DOHH2 (cell line): ENCODE measurements at regions not wholly inside any gene's neighbourhood (a gene's known extent, or its start where the extent isn't known, plus 50 kb on each side); places are given as distances from the start of the nearest gene placed in this dataset.

ENCODE experiments used
- H3F3A ChIP-seq: fragments of 200-600 bp; sonication (generic), shearing (Covaris generic); 2 replicates; pipeline ENCODE4 v1.6.0; 2016; ENCODE audit warnings: antibody characterized with exemption, mild to moderate bottlenecking; ENCODE audit not compliant: control insufficient read depth, insufficient read depth
- H3K27ac ChIP-seq: fragments of 200-600 bp; sonication (generic); 2 replicates; pipeline ENCODE4 v1.5.1; 2014; ENCODE audit warnings: low read depth, mild to moderate bottlenecking, low read length, moderate library complexity
- H3K27me3 ChIP-seq: fragments of 200-600 bp; sonication (generic); 2 replicates; pipeline ENCODE4 v1.6.1; 2014; ENCODE audit warnings: mild to moderate bottlenecking, low read length, mixed read lengths; ENCODE audit not compliant: control insufficient read depth
- H3K36me3 ChIP-seq: fragments of 200-600 bp; sonication (generic); 2 replicates; pipeline ENCODE4 v1.6.1; 2014; ENCODE audit warnings: mild to moderate bottlenecking, low read length, moderate library complexity, mixed read lengths; ENCODE audit not compliant: control insufficient read depth
- H3K4me1 ChIP-seq: fragments of 200-600 bp; sonication (generic); 2 replicates; pipeline ENCODE4 v1.6.1; 2014; ENCODE audit warnings: mild to moderate bottlenecking, low read length, mixed read lengths; ENCODE audit not compliant: control insufficient read depth
- H3K4me2 ChIP-seq: fragments of 200-600 bp; sonication (generic); 2 replicates; pipeline ENCODE4 v1.6.0; 2014; ENCODE audit warnings: mild to moderate bottlenecking, low read length, moderate library complexity
- H3K4me3 ChIP-seq: fragments of 200-600 bp; sonication (generic); 2 replicates; pipeline ENCODE4 v1.5.1; 2014; ENCODE audit warnings: mild to moderate bottlenecking, low read length, mixed read lengths
- H3K79me2 ChIP-seq: fragments of 200-600 bp; sonication (generic); 2 replicates; pipeline ENCODE4 v1.6.1; 2014; ENCODE audit warnings: mild to moderate bottlenecking, low read length, mixed read lengths; ENCODE audit not compliant: control insufficient read depth
- H3K9me2 ChIP-seq: fragments of 200-600 bp; sonication (generic); replicated peaks from 2 replicates; pipeline ENCODE4 v1.6.1; 2014; ENCODE audit warnings: mild to moderate bottlenecking, low read length, mixed read lengths; ENCODE audit not compliant: control insufficient read depth
- H3K9me3 ChIP-seq: fragments of 200-600 bp; sonication (generic); 2 replicates; pipeline ENCODE4 v1.6.1; 2014; ENCODE audit warnings: antibody characterized with exemption, low read length, mixed read lengths; ENCODE audit not compliant: control insufficient read depth, insufficient read depth
- H4K20me1 ChIP-seq: fragments of 200-600 bp; sonication (generic); 2 replicates; pipeline ENCODE4 v1.6.0; 2014; ENCODE audit warnings: low read depth, mild to moderate bottlenecking, antibody characterized with exemption, low read length, moderate library complexity; ENCODE audit not compliant: control insufficient read depth, insufficient read depth
- CTCF ChIP-seq: fragments of 200-600 bp; sonication (generic); IDR thresholded peaks from one replicate; pipeline ENCODE4 v1.5.1; 2014; ENCODE audit warnings: antibody characterized with exemption, mild to moderate bottlenecking, low read depth, low read length; ENCODE audit not compliant: poor library complexity, severe bottlenecking
- EZH2phosphoT487 ChIP-seq: fragments of 200-600 bp; sonication (generic); IDR thresholded peaks from 2 replicates; pipeline ENCODE4 v1.6.1; 2017; ENCODE audit warnings: borderline replicate concordance, mild to moderate bottlenecking, antibody characterized with exemption, low read length, moderate library complexity, mixed read lengths

- H3F3A ChIP-seq, result no peaks in the 10 kb centered on the region
- no peak overlapping the region for H3K27ac ChIP-seq
- no peaks in the 10 kb centered on the region for H3K79me2 ChIP-seq
- H4K20me1 ChIP-seq, result no peaks in the 10 kb centered on the region
- H3K4me1 ChIP-seq, result no peaks in the 10 kb centered on the region
- no peaks in the 10 kb centered on the region for H3K9me2 ChIP-seq
- TF ChIP-seq CTCF (no peak), EZH2phosphoT487 (no peak)
- no peak overlapping the region for H3K4me3 ChIP-seq
- peaks cover 2% of the 10 kb centered on the region; the same call in 1 of the 2 replicates for H3K27me3 ChIP-seq
- no peak overlapping the region for H3K4me2 ChIP-seq
- no peaks in the 10 kb centered on the region for H3K9me3 ChIP-seq
- H3K36me3 ChIP-seq, result no peaks in the 10 kb centered on the region
Observed at GRCh38 chr2:160952464-160953254, 207.6 kb upstream of the TANK start.

- TF ChIP-seq EZH2phosphoT487 (no peak), CTCF (no peak)
- Histone ChIP-seq H3K9me3 (no peaks in the 10 kb centered on the region), H3K27ac (no peak overlapping the region), H4K20me1 (no peaks in the 10 kb centered on the region), H3K79me2 (no peaks in the 10 kb centered on the region), H3F3A (no peaks in the 10 kb centered on the region), H3K4me3 (no peak overlapping the region), H3K4me1 (no peaks in the 10 kb centered on the region), H3K27me3 (peaks cover 2% of the 10 kb centered on the region; the same call in 1 of the 2 replicates), H3K9me2 (no peaks in the 10 kb centered on the region), H3K4me2 (no peak overlapping the region), H3K36me3 (no peaks in the 10 kb centered on the region)
Observed at GRCh38 chr2:160955578-160955977, 204.7 kb upstream of the TANK start.

- TF ChIP-seq EZH2phosphoT487 (no peak), CTCF (no peak)
- no peaks in the 10 kb centered on the region for H3K36me3 ChIP-seq
Observed at GRCh38 chr2:160956243-160956802, 203.9 kb upstream of the TANK start.

More at GRCh38 chr2:160956243-160956802, 203.9 kb upstream of the TANK start:
- Histone ChIP-seq H3K4me2 (no peak overlapping the region), H4K20me1 (no peaks in the 10 kb centered on the region), H3K4me3 (no peak overlapping the region), H3K27ac (no peak overlapping the region), H3K79me2 (no peaks in the 10 kb centered on the region), H3K9me2 (no peaks in the 10 kb centered on the region), H3F3A (no peaks in the 10 kb centered on the region), H3K27me3 (peaks cover 2% of the 10 kb centered on the region; the same call in 1 of the 2 replicates), H3K9me3 (no peaks in the 10 kb centered on the region), H3K4me1 (no peaks in the 10 kb centered on the region)
